Neural cell (in vitro differentiated cells): ENCODE measurements at regions not wholly inside any gene's neighbourhood (a gene's known extent, or its start where the extent isn't known, plus 50 kb on each side); places are given as distances from the start of the nearest gene placed in this dataset.

Source experiments
- H2AFZ ChIP-seq: fragments of 200-600, 300-800 bp; sonication (generic), shearing (Covaris generic); 2 replicates; pipeline ENCODE4 v1.6.0; 2014; ENCODE audit warnings: low read depth, mild to moderate bottlenecking, antibody characterized with exemption, low read length, moderate library complexity
- H3F3A ChIP-seq: fragments of 200-600 bp; shearing (Covaris generic); 2 replicates; pipeline ENCODE4 v1.6.1; 2016; ENCODE audit warnings: mild to moderate bottlenecking, moderate library complexity, mixed read lengths, antibody characterized with exemption, low read length; ENCODE audit not compliant: insufficient read depth, poor library complexity, severe bottlenecking
- H3K27ac ChIP-seq: fragments of 200-600, 300-800 bp; sonication (generic), shearing (Covaris generic); 2 replicates; pipeline ENCODE4 v1.5.1; 2014; ENCODE audit warnings: mild to moderate bottlenecking, low read length, moderate library complexity
- H3K27me3 ChIP-seq: fragments of 300-800, 200-600 bp; sonication (generic), shearing (Covaris generic); 2 replicates; pipeline ENCODE4 v1.6.0; 2014; ENCODE audit warnings: mild to moderate bottlenecking, low read depth, low read length, moderate library complexity; ENCODE audit not compliant: insufficient read depth
- H3K36me3 ChIP-seq: fragments of 300-800, 200-600 bp; sonication (generic), shearing (Covaris generic); 2 replicates; pipeline ENCODE4 v1.5.1; 2014; ENCODE audit warnings: mild to moderate bottlenecking, antibody characterized with exemption, low read length, moderate library complexity; ENCODE audit not compliant: insufficient read depth
- H3K4me2 ChIP-seq: fragments of 300-800, 200-600 bp; sonication (generic), shearing (Covaris generic); 2 replicates; pipeline ENCODE4 v1.6.0; 2014; ENCODE audit warnings: mild to moderate bottlenecking, low read length
- H3K4me3 ChIP-seq: fragments of 300-800, 200-600 bp; sonication (generic), shearing (Covaris generic); 2 replicates; pipeline ENCODE4 v1.5.1; 2014; ENCODE audit warnings: mild to moderate bottlenecking, low read length, moderate library complexity
- H3K79me2 ChIP-seq: fragments of 200-600 bp; shearing (Covaris generic); replicated peaks from 2 replicates; pipeline ENCODE4 v1.6.0; 2014; ENCODE audit warnings: mild to moderate bottlenecking, low read length, moderate library complexity; ENCODE audit not compliant: insufficient read depth
- H3K9ac ChIP-seq: fragments of 300-800, 200-600 bp; sonication (generic), shearing (Covaris generic); 2 replicates; pipeline ENCODE4 v1.6.1; 2016; ENCODE audit warnings: mild to moderate bottlenecking, low read length, mixed read lengths
- H3K9me2 ChIP-seq: fragments of 200-600 bp; shearing (Covaris generic); 2 replicates; pipeline ENCODE4 v1.6.1; 2016; ENCODE audit warnings: mild to moderate bottlenecking, low read length, mixed read lengths; ENCODE audit not compliant: insufficient read depth
- H3K9me3 ChIP-seq: fragments of 200-600, 300-800 bp; sonication (generic), shearing (Covaris generic); 2 replicates; pipeline ENCODE4 v1.6.1; 2016; ENCODE audit warnings: mild to moderate bottlenecking, mixed run types, low read length, moderate library complexity, mixed read lengths
- H4K20me1 ChIP-seq: fragments of 200-600 bp; shearing (Covaris generic); 2 replicates; pipeline ENCODE4 v1.6.1; 2016; ENCODE audit warnings: mild to moderate bottlenecking, mixed run types; ENCODE audit not compliant: insufficient read depth
- MXI1 ChIP-seq: fragments of 450-650 bp; conservative IDR thresholded peaks from 2 replicates; pipeline ENCODE4 v1.6.1; 2014; ENCODE audit warnings: antibody characterized with exemption, mild to moderate bottlenecking; ENCODE audit not compliant: poor library complexity, severe bottlenecking
- POLR2AphosphoS5 ChIP-seq: IDR thresholded peaks from 2 replicates; pipeline ENCODE4 v1.6.1; 2012
- SMC3 ChIP-seq: fragments of 450-650 bp; conservative IDR thresholded peaks from 2 replicates; pipeline ENCODE4 v1.6.1; 2014; ENCODE audit warnings: antibody characterized with exemption, mild to moderate bottlenecking, moderate library complexity; ENCODE audit not compliant: poor library complexity
- TAF1 ChIP-seq: IDR thresholded peaks from 2 replicates; pipeline ENCODE4 v1.6.1; 2012; ENCODE audit warnings: low read depth
- TF ChIP-seq, protein P1 (sequence below): IDR thresholded peaks from 2 replicates; pipeline ENCODE4 v1.6.1; 2012; ENCODE audit warnings: borderline replicate concordance

DNA sequence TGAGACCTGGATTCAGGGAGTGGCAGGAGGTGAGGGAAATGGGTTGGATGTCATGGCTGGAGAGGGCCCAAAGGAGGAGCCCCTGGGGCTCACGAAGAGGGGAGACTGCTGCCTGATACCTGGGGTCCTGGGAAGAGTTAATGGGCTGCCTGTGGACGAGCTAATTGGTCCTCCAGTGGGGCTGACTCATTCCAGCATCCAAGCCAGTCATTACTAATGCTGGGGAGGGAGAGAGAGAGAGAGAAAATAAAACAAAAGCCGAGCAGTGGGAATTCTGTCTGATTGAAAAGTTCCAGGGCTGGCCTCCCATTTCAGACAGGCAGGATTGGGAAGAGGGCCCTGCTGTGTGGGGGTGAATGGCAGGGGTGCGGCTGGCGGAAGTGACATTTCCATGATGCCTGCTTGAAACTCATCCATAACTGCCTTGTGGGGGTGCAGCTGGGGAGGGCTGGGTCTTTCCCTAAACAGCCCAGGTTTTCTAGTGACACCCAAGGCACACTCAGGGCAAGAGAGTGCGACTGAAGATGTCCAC, 297.8 kb downstream of the RPS24 start:
- no peaks in the 10 kb centered on the region for H3K36me3 ChIP-seq
- H3K4me3 ChIP-seq, result no peak overlapping the region
- H3K27me3 ChIP-seq, result no peaks in the 10 kb centered on the region
- no peak overlapping the region for H2AFZ ChIP-seq
- no peaks in the 10 kb centered on the region for H3K79me2 ChIP-seq
- H3K27ac ChIP-seq, result no peak overlapping the region
- H3K4me2 ChIP-seq, result no peak overlapping the region
- H4K20me1 ChIP-seq, result no peaks in the 10 kb centered on the region
- H3K9ac ChIP-seq, result no peak overlapping the region
- H3K9me2 ChIP-seq, result no peaks in the 10 kb centered on the region
- TF ChIP-seq, protein P1, sequence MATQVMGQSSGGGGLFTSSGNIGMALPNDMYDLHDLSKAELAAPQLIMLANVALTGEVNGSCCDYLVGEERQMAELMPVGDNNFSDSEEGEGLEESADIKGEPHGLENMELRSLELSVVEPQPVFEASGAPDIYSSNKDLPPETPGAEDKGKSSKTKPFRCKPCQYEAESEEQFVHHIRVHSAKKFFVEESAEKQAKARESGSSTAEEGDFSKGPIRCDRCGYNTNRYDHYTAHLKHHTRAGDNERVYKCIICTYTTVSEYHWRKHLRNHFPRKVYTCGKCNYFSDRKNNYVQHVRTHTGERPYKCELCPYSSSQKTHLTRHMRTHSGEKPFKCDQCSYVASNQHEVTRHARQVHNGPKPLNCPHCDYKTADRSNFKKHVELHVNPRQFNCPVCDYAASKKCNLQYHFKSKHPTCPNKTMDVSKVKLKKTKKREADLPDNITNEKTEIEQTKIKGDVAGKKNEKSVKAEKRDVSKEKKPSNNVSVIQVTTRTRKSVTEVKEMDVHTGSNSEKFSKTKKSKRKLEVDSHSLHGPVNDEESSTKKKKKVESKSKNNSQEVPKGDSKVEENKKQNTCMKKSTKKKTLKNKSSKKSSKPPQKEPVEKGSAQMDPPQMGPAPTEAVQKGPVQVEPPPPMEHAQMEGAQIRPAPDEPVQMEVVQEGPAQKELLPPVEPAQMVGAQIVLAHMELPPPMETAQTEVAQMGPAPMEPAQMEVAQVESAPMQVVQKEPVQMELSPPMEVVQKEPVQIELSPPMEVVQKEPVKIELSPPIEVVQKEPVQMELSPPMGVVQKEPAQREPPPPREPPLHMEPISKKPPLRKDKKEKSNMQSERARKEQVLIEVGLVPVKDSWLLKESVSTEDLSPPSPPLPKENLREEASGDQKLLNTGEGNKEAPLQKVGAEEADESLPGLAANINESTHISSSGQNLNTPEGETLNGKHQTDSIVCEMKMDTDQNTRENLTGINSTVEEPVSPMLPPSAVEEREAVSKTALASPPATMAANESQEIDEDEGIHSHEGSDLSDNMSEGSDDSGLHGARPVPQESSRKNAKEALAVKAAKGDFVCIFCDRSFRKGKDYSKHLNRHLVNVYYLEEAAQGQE, result peak; percentile 81
- TF ChIP-seq POLR2AphosphoS5, result no peak
- no peaks in the 10 kb centered on the region for H3F3A ChIP-seq
- no peaks in the 10 kb centered on the region for H3K9me3 ChIP-seq

DNA sequence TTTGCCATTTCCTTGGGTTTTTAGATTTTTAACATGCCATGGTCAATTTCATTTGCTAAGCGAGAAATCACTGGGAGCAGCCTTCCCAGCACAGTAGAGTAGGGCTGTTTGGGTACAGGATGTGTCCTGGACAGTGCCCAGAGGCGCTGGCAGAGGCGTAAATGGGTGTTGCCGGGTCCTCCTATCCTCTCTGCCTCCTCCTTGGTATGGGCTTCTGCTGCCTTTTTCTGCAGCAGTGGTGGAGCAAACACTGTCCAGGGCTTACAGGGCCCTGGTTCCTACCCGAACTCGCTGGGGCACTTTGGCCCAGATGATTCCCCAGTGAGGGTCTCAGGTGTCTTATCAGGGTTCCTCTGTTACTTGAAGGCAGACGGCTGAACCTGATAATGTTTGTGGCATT, 298.3 kb downstream of the RPS24 start:
- Histone ChIP-seq H3K9me2 (no peaks in the 10 kb centered on the region), H3K4me2 (no peak overlapping the region), H4K20me1 (no peaks in the 10 kb centered on the region), H3K27ac (no peak overlapping the region), H3K9me3 (no peaks in the 10 kb centered on the region), H3K36me3 (no peaks in the 10 kb centered on the region), H3K27me3 (no peaks in the 10 kb centered on the region), H3K4me3 (no peak overlapping the region), H3K79me2 (no peaks in the 10 kb centered on the region), H2AFZ (no peak overlapping the region), H3F3A (no peaks in the 10 kb centered on the region), H3K9ac (no peak overlapping the region)
- TF ChIP-seq MXI1 (no peak), POLR2AphosphoS5 (no peak)

DNA sequence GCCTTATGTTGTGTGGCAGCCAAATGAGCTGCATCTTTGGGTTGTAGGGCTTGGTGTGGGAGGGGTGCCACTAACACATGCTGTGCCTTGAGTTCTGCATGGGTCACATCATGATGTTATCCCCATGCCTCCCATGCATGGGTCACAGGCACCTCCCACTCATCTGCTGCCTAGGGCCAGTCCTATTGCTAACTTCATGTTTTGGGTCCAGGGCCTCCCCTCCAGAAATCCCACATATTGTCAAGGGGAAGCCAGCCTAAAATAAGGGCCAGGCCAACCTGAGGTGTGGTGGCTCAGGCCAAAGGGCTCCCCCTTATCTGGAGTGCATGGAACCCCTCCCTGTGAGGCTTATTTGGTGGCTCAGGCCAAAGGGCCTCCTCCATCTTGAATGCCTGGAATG, 299.0 kb downstream of the RPS24 start:
- H3K4me3 ChIP-seq, result no peak overlapping the region
- no peaks in the 10 kb centered on the region for H3K9me3 ChIP-seq
- no peaks in the 10 kb centered on the region for H3K9me2 ChIP-seq
- H3K36me3 ChIP-seq, result no peaks in the 10 kb centered on the region
- H2AFZ ChIP-seq, result no peak overlapping the region
- H3F3A ChIP-seq, result no peaks in the 10 kb centered on the region
- no peak for TF ChIP-seq TAF1
- TF ChIP-seq MXI1, result no peak
- no peak for TF ChIP-seq POLR2AphosphoS5
- no peak for TF ChIP-seq SMC3
- TF ChIP-seq, protein P1, result no peak
- no peak overlapping the region for H3K9ac ChIP-seq
- H3K27ac ChIP-seq, result no peak overlapping the region
- H4K20me1 ChIP-seq, result no peaks in the 10 kb centered on the region
- no peaks in the 10 kb centered on the region for H3K79me2 ChIP-seq
- no peaks in the 10 kb centered on the region for H3K27me3 ChIP-seq
- no peak overlapping the region for H3K4me2 ChIP-seq
